ENCODE measurements at regions not wholly inside any gene's neighbourhood (a gene's known extent, or its start where the extent isn't known, plus 50 kb on each side); places are given as distances from the start of the nearest gene placed in this dataset.

DNA sequence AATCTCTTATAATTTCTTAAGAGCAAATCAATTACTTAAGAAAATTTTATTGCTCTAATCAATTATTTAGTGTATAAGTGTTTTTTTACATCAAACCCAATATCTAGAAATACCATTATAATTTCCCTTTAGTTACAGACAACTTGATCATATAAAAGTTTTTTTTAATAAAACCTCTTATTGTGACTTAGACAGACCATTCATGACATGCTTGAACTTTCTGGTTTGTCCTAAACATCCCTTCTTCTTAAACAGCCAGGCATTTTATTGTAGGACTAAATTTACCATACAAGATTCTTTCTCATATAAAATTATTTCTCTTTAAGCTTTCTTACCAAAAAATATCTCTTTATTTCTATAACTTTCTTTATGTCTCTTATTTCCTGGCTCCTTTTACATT lies 164.5 kb downstream of the SUCNR1 start:
- Histone ChIP-seq H3K4me1 (ENCODE audit: control insufficient read depth in 4 of 4, insufficient read depth in 4 of 4, low read length in 3 of 4) (no peaks in the 10 kb centered on the region), H3K9ac (ENCODE audit: low read depth in 1 of 2, low read length in 2 of 2) (no peak overlapping the region), H3K9me3 (ENCODE audit: control insufficient read depth in 4 of 4, low read length in 3 of 4) (no peaks in the 10 kb centered on the region), H3K27me3 (ENCODE audit: control insufficient read depth in 4 of 4, insufficient read depth in 4 of 4, low read length in 3 of 4) (no peaks in the 10 kb centered on the region), H3K27ac (ENCODE audit: low read depth in 1 of 2, low read length in 2 of 2) (no peak overlapping the region), H3K4me3 (ENCODE audit: low read depth in 1 of 3, low read length in 3 of 3) (no peak overlapping the region), H3K36me3 (ENCODE audit: control insufficient read depth in 4 of 4, insufficient read depth in 3 of 4, low read depth in 1 of 4, low read length in 3 of 4) (no peaks in the 10 kb centered on the region)
- TF ChIP-seq GABPA (IDR thresholded peaks at IDR 0.05 in 1 of 2, conservative IDR thresholded peaks at IDR 0.05 in 1 of 2) (no peak), SP1 (IDR thresholded peaks at IDR 0.05) (no peak), TAF1 (conservative IDR thresholded peaks at IDR 0.05) (no peak), YY1 (IDR thresholded peaks at IDR 0.05) (no peak), EGR1 (IDR thresholded peaks at IDR 0.05; ENCODE audit: low read depth in 2 of 2) (no peak), RXRA (IDR thresholded peaks at IDR 0.05) (no peak), HNF4A (conservative IDR thresholded peaks at IDR 0.05) (no peak), NR2F2 (IDR thresholded peaks at IDR 0.05) (no peak)
- TF ChIP-seq, protein P1, sequence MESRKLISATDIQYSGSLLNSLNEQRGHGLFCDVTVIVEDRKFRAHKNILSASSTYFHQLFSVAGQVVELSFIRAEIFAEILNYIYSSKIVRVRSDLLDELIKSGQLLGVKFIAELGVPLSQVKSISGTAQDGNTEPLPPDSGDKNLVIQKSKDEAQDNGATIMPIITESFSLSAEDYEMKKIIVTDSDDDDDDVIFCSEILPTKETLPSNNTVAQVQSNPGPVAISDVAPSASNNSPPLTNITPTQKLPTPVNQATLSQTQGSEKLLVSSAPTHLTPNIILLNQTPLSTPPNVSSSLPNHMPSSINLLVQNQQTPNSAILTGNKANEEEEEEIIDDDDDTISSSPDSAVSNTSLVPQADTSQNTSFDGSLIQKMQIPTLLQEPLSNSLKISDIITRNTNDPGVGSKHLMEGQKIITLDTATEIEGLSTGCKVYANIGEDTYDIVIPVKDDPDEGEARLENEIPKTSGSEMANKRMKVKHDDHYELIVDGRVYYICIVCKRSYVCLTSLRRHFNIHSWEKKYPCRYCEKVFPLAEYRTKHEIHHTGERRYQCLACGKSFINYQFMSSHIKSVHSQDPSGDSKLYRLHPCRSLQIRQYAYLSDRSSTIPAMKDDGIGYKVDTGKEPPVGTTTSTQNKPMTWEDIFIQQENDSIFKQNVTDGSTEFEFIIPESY (IDR thresholded peaks at IDR 0.05): no peak
- TF ChIP-seq, protein P2, sequence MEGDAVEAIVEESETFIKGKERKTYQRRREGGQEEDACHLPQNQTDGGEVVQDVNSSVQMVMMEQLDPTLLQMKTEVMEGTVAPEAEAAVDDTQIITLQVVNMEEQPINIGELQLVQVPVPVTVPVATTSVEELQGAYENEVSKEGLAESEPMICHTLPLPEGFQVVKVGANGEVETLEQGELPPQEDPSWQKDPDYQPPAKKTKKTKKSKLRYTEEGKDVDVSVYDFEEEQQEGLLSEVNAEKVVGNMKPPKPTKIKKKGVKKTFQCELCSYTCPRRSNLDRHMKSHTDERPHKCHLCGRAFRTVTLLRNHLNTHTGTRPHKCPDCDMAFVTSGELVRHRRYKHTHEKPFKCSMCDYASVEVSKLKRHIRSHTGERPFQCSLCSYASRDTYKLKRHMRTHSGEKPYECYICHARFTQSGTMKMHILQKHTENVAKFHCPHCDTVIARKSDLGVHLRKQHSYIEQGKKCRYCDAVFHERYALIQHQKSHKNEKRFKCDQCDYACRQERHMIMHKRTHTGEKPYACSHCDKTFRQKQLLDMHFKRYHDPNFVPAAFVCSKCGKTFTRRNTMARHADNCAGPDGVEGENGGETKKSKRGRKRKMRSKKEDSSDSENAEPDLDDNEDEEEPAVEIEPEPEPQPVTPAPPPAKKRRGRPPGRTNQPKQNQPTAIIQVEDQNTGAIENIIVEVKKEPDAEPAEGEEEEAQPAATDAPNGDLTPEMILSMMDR (IDR thresholded peaks at IDR 0.05; ENCODE audit: low read depth, low read length, missing input control): no peak
- TF ChIP-seq, protein P3, sequence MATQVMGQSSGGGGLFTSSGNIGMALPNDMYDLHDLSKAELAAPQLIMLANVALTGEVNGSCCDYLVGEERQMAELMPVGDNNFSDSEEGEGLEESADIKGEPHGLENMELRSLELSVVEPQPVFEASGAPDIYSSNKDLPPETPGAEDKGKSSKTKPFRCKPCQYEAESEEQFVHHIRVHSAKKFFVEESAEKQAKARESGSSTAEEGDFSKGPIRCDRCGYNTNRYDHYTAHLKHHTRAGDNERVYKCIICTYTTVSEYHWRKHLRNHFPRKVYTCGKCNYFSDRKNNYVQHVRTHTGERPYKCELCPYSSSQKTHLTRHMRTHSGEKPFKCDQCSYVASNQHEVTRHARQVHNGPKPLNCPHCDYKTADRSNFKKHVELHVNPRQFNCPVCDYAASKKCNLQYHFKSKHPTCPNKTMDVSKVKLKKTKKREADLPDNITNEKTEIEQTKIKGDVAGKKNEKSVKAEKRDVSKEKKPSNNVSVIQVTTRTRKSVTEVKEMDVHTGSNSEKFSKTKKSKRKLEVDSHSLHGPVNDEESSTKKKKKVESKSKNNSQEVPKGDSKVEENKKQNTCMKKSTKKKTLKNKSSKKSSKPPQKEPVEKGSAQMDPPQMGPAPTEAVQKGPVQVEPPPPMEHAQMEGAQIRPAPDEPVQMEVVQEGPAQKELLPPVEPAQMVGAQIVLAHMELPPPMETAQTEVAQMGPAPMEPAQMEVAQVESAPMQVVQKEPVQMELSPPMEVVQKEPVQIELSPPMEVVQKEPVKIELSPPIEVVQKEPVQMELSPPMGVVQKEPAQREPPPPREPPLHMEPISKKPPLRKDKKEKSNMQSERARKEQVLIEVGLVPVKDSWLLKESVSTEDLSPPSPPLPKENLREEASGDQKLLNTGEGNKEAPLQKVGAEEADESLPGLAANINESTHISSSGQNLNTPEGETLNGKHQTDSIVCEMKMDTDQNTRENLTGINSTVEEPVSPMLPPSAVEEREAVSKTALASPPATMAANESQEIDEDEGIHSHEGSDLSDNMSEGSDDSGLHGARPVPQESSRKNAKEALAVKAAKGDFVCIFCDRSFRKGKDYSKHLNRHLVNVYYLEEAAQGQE (IDR thresholded peaks at IDR 0.05): no peak
- no peak for DNase-seq (ENCODE audit: low spot score)

DNA sequence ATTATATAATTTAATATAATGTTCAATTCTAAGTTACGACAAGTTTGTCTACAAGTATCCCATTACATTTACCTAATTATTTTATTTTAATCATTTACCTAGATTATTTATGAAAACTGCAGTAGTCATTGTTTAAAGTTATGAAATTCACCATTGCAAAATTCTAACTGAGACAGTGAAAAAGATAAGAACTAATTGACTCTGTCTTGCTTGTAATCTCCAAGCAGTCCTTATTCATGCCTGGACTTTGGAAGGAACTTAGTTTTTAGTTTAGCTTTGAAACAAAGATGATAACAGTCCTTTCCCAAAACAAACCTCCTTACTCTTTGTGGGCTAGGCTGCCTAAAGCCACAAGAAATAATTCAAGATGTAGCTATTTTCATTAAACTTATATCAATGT lies 165.0 kb downstream of the SUCNR1 start:
- Histone ChIP-seq H3K9ac (ENCODE audit: low read depth in 1 of 2, low read length in 2 of 2) (no peak overlapping the region), H3K4me3 (ENCODE audit: low read depth in 1 of 3, low read length in 3 of 3) (no peak overlapping the region), H3K27ac (ENCODE audit: low read depth in 1 of 2, low read length in 2 of 2) (no peak overlapping the region), H3K36me3 (ENCODE audit: control insufficient read depth in 4 of 4, insufficient read depth in 3 of 4, low read depth in 1 of 4, low read length in 3 of 4) (no peaks in the 10 kb centered on the region), H3K9me3 (ENCODE audit: control insufficient read depth in 4 of 4, low read length in 3 of 4) (no peaks in the 10 kb centered on the region), H3K27me3 (ENCODE audit: control insufficient read depth in 4 of 4, insufficient read depth in 4 of 4, low read length in 3 of 4) (no peaks in the 10 kb centered on the region), H3K4me1 (ENCODE audit: control insufficient read depth in 4 of 4, insufficient read depth in 4 of 4, low read length in 3 of 4) (no peaks in the 10 kb centered on the region)
- no peak for DNase-seq (ENCODE audit: low spot score)
- 98% methylated on average over 1 of the region's 1 CpG for WGBS
- TF ChIP-seq, protein P4, sequence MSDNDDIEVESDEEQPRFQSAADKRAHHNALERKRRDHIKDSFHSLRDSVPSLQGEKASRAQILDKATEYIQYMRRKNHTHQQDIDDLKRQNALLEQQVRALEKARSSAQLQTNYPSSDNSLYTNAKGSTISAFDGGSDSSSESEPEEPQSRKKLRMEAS (IDR thresholded peaks at IDR 0.05): no peak
- TF ChIP-seq SP1 (IDR thresholded peaks at IDR 0.05): no peak
- TF ChIP-seq JUND (IDR thresholded peaks at IDR 0.05): no peak
- TF ChIP-seq HNF4A (conservative IDR thresholded peaks at IDR 0.05): no peak
- TF ChIP-seq NR2F2 (IDR thresholded peaks at IDR 0.05): no peak
- no peak for TF ChIP-seq EGR1 (IDR thresholded peaks at IDR 0.05; ENCODE audit: low read depth in 2 of 2)
- TF ChIP-seq, protein P2 (IDR thresholded peaks at IDR 0.05; ENCODE audit: low read depth, low read length, missing input control): no peak
- TF ChIP-seq, protein P5, sequence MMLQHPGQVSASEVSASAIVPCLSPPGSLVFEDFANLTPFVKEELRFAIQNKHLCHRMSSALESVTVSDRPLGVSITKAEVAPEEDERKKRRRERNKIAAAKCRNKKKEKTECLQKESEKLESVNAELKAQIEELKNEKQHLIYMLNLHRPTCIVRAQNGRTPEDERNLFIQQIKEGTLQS (IDR thresholded peaks at IDR 0.05): no peak
- TF ChIP-seq GABPA (IDR thresholded peaks at IDR 0.05 in 1 of 2, conservative IDR thresholded peaks at IDR 0.05 in 1 of 2): no peak
- TF ChIP-seq FOXA1 (IDR thresholded peaks at IDR 0.05): no peak
- TF ChIP-seq, protein P3 (IDR thresholded peaks at IDR 0.05): no peak
- no peak for TF ChIP-seq RAD21 (IDR thresholded peaks at IDR 0.05)
- no peak for TF ChIP-seq RXRA (IDR thresholded peaks at IDR 0.05)
